ENCODE measurements at regions not wholly inside any gene's neighbourhood (a gene's known extent, or its start where the extent isn't known, plus 50 kb on each side); places are given as distances from the start of the nearest gene placed in this dataset.

DNA sequence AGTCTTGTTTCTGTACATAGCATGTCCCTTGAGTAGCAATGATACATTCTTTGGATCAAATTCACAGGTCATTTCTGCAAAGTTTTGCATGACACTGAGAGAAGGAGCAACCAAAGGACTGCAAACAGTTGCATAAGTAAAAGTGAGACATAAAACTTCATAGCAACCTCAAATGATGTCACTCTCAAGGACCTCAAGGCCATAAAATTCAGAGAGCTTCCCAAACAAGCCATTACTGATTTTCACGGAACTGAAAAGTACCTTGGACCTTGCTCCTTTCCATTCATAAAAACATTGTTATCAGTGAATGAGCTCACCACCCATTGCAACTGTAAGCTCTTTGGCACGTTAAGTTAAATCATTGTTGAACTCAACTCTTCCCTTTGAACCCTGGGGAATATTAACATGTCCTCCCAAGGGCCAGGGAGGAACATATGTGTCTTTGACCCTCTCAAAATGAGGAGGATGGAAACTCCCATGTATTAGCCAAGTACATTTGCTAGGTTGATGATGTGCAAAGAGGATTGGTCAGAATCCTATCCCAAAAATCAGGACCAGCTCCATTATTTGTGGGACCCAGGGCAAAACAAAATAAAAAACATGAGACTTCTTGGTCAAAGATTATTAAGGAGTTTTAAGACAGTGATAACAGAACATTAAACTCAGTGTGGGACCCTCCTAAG, 275.0 kb upstream of the DYNLRB2 start:
- TF ChIP-seq, protein P1, sequence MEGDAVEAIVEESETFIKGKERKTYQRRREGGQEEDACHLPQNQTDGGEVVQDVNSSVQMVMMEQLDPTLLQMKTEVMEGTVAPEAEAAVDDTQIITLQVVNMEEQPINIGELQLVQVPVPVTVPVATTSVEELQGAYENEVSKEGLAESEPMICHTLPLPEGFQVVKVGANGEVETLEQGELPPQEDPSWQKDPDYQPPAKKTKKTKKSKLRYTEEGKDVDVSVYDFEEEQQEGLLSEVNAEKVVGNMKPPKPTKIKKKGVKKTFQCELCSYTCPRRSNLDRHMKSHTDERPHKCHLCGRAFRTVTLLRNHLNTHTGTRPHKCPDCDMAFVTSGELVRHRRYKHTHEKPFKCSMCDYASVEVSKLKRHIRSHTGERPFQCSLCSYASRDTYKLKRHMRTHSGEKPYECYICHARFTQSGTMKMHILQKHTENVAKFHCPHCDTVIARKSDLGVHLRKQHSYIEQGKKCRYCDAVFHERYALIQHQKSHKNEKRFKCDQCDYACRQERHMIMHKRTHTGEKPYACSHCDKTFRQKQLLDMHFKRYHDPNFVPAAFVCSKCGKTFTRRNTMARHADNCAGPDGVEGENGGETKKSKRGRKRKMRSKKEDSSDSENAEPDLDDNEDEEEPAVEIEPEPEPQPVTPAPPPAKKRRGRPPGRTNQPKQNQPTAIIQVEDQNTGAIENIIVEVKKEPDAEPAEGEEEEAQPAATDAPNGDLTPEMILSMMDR (IDR thresholded peaks at IDR 0.05; ENCODE audit: low read depth, low read length), result no peak
- H3K4me3 ChIP-seq (ENCODE audit: low read depth, low read length), result no peak overlapping the region
- DNase-seq (ENCODE audit: low read depth, low spot score), result no peak
- in situ Hi-C loops (cut with HindIII; ENCODE audit: low sequenced_read_pairs), result no loop called here

GRCh38 chr16:80263848-80264694, 276.7 kb upstream of the DYNLRB2 start:
- H3K4me3 ChIP-seq (ENCODE audit: low read depth, low read length), result no peak overlapping the region
- TF ChIP-seq, protein P1 (IDR thresholded peaks at IDR 0.05; ENCODE audit: low read depth, low read length), result no peak
- no peak for DNase-seq (ENCODE audit: low read depth, low spot score)
- in situ Hi-C loops (cut with HindIII; ENCODE audit: low sequenced_read_pairs), result no loop called here

GRCh38 chr16:80263181-80263823, 277.5 kb upstream of the DYNLRB2 start:
- DNase-seq (ENCODE audit: low read depth, low spot score), result no peak
- H3K4me3 ChIP-seq (ENCODE audit: low read depth, low read length), result no peak overlapping the region
- TF ChIP-seq, protein P1 (IDR thresholded peaks at IDR 0.05; ENCODE audit: low read depth, low read length), result no peak
- in situ Hi-C loops (cut with HindIII; ENCODE audit: low sequenced_read_pairs), result no loop called here

DNA sequence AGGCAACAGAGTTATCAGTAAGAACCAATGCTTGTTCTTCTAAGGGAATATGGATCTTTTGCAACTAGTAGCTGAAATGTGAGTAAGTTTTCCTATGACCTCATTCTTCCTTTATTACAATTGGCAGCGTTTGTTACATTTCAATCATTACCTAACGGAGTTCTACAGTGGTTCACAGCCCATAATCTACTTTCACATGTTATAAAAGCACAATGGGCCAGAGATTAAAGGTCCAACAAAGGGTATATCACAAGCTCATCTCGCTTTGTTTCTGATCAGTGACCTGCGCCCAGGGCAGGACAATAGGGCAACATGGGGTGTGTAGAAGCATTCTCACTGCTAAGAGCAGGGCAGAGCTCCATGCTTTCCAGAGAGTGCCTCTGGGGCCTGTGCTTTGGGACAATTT, 279.9 kb upstream of the DYNLRB2 start:
- no peak overlapping the region for H3K4me3 ChIP-seq (ENCODE audit: low read depth, low read length)
- peak; percentile 24 for DNase-seq (ENCODE audit: low read depth, low spot score)
- TF ChIP-seq, protein P1 (IDR thresholded peaks at IDR 0.05; ENCODE audit: low read depth, low read length), result no peak
- in situ Hi-C loops (cut with HindIII; ENCODE audit: low sequenced_read_pairs), result no loop called here

DNA sequence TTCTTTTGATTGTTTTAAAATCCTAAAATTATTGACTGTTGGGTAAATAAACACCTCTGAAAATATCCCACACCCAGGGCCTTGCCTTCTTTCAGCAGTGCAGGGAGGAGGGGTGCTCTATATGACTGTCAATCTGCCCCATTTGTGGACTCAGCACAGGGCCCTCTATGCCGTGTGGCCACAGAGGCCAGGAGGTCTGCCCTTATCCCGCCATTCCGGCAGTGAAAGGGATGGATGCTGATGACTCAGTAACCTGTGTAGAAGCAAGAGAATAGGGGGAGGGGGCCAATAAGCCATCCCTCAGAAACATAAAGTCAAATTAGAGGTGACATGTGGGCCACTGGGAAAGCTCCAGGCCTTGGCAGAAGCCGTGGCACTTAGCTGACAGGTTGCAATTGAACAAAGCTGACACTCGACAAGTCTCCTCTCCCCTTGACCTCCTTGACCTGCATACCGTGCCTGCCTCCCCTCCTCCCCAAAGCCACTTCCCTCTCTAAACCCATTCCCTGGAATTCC, 281.4 kb upstream of the DYNLRB2 start:
- no peak for DNase-seq (ENCODE audit: low read depth, low spot score)
- TF ChIP-seq, protein P1 (IDR thresholded peaks at IDR 0.05; ENCODE audit: low read depth, low read length), result no peak
- H3K4me3 ChIP-seq (ENCODE audit: low read depth, low read length), result no peak overlapping the region
- in situ Hi-C loops (cut with HindIII; ENCODE audit: low sequenced_read_pairs), result no loop called here

DNA sequence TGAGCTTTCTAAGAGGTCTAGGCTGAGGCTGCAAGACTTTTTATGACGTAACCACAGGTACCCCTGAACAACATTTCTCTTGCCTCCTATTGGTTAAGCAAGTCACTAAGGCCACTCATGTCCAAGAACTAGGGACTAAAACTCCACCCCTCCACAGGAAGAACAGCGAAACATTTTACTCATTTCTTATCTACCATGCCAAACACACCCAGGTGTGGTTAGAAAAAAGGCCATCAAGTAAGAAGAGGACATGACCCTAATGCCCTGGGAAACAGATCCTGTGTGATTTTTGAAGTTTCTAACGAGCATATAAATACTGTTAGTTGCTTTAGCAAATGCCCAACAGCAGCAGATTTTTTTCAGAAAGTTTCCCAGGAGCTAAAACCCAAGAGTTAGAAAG, 282.4 kb upstream of the DYNLRB2 start:
- in situ Hi-C loops (cut with HindIII; ENCODE audit: low sequenced_read_pairs), result no loop called here
- DNase-seq (ENCODE audit: low read depth, low spot score), result no peak
- no peak overlapping the region for H3K4me3 ChIP-seq (ENCODE audit: low read depth, low read length)
- TF ChIP-seq, protein P1 (IDR thresholded peaks at IDR 0.05; ENCODE audit: low read depth, low read length), result no peak
